HG03196 (cell line): ENCODE measurements at regions not wholly inside any gene's neighbourhood (a gene's known extent, or its start where the extent isn't known, plus 50 kb on each side); places are given as distances from the start of the nearest gene placed in this dataset.

Experiments
- ATAC-seq: cut with Tn5 transposase; IDR thresholded peaks from one replicate; pipeline ENCODE4 v1.9.1; 2021; ENCODE audit not compliant: unreplicated experiment

GRCh38 chr6:14739827-14740226 lies 506.0 kb upstream of the JARID2 start:
- no peak for ATAC-seq

- ATAC-seq, result no peak
These were observed 503.7 kb upstream of the JARID2 start for GRCh38 chr6:14742171-14742570.

DNA sequence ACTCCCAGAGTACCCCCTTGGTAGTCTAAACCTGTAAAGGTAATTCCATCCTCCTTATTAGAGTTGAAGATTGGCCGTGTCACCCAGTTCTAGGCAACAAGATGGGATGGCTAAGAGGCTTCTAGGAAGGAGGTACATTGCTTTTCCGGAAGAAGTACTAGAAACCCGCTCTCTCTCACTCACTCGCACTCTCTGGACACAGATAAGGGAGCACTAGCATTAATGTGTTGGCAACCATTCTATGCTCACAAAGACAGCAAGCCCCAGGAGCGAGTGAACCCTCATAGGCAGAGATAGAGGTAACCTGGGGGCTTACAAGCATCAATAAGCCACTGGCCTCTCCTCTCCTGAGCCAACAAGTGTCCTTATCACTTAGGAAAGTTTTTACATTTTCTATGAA lies 503.2 kb upstream of the JARID2 start:
- no peak for ATAC-seq

DNA sequence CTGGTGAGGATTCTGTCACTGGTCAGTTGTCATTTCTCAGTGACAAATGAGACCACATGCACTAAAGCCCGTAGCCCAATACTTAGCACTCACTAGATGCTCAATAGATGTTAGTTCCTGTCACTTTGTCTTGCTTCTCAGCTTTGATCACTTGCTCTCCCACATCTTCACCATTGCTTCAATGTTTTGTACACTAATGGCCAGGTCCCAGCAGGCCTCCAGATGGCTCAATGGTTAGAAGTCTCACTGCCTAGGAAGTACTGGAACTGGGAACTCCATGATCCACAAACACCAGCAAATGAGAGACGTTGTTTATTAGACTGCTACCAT lies 502.8 kb upstream of the JARID2 start:
- ATAC-seq, result no peak

DNA sequence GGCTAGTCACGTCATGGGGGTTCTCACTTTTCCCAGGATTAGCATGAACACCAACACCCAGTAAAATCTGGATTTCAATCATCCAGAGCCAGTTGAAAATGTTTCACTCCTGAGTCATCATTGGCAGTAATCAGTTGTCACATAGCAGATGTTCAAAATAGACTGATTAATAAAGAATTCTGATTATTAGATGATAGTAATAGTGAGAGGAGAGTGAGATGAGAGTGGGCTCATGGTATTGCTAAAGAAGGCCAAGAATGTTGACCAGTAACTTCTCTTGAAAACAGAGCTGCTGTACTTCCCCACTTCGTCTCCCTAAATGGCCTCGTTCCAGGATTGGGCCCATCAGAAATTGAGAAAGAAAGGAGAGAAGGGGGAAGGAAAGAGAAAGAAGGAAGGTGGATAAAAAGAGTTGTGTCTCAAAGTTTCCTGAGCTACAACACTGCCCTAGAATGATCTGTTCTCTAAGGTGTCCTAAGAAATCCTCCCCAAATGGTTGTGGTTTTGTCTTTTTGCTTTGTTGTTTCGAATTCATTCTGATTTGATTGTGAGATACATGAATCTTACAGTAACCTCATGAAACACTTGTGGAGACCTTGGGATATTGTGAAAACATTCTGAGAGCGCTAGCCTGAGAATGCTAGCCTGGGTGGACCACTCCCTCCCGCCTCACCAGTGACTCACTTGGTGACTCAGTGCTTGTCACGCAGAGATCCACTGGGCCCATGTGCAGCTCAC lies 502.2 kb upstream of the JARID2 start:
- ATAC-seq, result no peak

DNA sequence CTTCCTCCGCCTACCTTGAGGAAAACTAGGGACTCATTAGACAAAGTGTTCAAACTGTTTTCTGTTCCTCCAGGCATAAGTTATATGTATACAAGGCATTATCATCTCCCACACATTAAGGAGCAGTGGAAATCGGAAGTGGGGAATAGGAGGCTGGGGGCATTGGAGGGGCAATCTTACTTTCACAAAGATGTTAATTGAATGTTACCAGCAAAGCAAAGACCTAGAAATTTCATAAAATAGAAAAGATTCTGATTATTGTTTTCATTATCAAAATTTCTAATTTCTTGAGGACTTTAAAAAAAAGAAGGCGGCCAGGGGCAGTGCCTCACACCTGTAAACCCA lies 501.7 kb upstream of the JARID2 start:
- ATAC-seq, result no peak

- ATAC-seq, result no peak
These were observed 499.6 kb upstream of the JARID2 start for GRCh38 chr6:14746139-14746837.

DNA sequence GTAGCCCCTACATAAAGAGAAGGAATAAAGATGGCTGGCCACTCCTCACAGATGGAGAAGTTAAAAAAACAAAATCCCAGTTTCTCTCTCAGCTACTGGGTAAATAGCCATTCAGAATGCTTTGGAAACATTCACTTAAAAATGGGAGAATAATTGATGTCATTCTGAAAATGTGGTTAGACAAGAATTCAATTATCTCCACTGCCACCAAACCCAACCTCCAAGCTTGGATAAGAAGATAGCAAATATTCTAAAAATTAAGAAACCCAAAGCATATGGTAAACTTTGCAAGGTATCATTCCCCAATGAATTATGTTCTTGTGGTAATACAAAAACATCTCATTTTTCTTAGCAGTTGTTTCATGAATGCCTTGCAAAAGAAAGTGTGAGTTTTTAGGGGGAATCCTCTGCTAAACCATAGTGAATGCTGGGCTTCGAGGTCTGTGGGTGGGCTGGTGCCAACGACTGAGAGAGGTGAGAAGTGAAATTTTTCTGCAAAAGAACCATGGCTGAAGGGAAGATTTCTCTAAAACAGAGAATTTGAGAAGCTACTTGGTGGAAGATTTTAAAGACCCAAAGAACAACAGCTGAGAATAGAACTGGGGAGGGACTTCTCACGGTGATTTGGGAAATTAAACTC lies 497.9 kb upstream of the JARID2 start:
- no peak for ATAC-seq

DNA sequence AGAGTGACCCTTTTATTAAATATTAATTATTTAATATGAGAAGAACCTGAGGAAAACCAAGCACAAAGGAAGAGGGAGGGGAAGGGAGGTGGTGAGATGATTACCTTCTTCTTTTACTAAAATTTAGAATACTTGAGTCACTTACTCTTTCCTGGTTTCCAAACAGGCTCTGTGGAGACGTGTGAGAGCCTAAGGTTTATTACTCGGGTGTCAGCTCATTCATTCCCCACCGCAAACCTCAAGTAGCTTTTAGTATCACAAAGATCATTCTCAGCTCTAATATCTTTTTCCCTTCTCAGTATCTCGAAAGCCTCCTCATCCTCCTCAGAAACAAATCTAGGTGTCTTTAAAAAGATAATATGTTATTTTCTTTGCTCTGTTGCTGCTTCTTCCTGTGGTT lies 497.2 kb upstream of the JARID2 start:
- no peak for ATAC-seq

- no peak for ATAC-seq
These were observed 495.7 kb upstream of the JARID2 start for GRCh38 chr6:14750059-14750661.

DNA sequence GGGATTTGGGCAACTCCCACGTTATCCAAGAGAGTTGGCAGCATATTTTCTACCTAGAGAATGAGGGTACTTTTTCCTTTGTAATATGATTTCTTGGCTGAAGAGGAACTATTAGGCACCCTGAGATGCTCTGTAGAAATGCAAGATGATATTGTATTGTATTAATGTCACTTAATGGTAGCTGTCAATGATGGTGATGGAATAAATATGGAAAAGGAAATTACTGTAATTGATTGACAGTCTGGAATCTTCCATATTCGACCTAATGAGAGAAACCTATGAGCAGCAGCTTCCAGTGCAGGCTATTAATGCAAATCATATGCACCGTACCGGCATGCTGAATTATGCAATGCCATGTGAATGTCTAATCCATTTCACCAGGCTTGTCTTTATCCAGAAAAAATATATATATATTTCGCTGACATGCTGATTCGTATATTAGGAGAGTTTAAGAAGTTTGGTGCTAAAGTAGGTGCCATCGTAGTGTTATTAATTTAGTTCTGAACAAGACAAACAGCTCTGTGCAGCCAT lies 494.2 kb upstream of the JARID2 start:
- ATAC-seq, result no peak

DNA sequence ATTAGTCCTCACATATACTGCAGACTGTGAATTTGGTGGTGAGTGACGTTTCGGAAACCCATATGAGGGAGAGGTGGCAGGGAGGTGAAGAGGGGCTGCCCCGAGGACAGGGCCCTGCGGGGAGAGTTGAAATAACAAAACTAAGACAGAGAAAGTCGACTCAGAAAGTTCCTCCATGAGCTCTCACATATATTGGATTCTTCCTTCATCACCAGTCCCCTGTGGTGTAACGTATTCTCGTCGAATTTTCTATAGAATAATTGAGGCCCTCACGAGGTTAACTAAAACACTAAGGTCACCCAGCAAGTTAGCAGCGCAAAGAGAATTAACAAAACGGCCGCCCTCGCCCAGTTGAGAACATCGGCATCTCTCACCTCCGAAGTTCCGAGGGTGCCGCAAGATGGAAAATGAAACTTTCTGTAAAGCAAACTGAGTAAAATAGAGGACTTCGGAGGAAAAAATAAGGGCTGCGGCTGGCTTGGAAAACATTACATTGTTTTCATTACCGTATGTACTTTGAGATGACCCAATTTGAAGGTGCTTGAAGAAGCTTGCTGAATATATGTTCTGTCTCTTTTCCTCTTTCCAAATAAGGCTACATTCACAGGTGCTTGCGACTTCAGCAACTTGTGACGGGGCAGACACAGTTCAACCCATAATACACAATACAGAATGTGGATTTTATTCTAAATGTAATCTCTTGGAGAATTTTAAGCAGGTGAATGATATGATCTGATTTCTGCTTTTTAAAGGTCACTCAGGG lies 490.9 kb upstream of the JARID2 start:
- ATAC-seq, result no peak

DNA sequence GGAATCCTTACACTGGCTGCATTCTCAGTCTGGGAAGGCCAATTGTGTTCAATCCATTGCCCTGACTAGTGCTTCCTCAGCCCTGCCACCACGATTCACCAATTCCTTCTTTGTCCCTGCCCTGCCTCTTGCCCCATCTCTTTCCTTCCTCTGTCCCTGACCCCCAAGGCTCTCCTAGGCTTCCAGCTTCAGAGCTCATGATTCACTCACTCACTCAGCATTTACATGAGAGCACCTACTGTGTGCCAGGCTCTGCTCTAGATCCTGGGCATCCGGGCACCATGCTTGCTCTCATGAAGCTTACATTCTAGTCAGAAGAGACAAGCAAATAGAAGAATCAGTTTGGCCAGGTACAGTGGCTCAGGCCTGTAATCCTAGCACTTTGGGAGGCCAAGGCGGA lies 489.5 kb upstream of the JARID2 start:
- no peak for ATAC-seq

- no peak for ATAC-seq
These were observed 488.9 kb upstream of the JARID2 start for GRCh38 chr6:14757014-14757413.

GRCh38 chr6:14757418-14757817 lies 488.5 kb upstream of the JARID2 start:
- ATAC-seq, result no peak

DNA sequence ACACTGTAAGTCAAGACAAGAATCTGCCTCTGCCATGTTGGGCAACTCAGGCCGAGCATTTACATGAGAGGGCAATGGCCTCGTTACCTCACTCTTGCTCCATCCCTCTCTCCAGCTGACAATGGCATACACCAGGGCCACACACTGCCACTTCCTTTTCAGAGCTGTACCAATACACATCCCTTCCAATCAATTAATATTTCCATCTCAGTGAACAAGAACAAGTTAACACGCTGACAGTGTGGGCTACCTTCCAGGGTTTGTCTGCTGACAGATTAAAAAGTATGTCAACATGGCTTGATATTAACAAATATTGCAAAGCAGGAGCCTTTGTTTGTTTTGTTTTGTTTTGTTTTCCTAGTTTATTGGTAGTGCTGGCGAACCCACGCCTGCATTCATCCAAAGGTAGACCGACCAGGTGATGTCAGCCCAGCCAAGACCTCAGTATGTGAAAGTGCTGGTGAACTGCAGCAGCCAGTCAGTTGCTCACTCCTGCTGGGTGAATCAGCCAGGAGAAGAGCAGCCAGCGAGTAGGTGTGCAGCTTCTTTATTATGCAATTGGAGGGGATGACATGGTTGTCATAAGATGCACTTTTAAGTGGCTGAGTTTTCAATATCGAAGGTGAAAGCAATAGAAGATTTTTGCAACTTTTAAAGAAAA lies 487.3 kb upstream of the JARID2 start:
- ATAC-seq, result no peak

- ATAC-seq, result no peak
These were observed 485.7 kb upstream of the JARID2 start for GRCh38 chr6:14759976-14760672.

GRCh38 chr6:14762077-14762476 lies 483.8 kb upstream of the JARID2 start:
- no peak for ATAC-seq

- no peak for ATAC-seq
These were observed 482.7 kb upstream of the JARID2 start for GRCh38 chr6:14763139-14763538.

DNA sequence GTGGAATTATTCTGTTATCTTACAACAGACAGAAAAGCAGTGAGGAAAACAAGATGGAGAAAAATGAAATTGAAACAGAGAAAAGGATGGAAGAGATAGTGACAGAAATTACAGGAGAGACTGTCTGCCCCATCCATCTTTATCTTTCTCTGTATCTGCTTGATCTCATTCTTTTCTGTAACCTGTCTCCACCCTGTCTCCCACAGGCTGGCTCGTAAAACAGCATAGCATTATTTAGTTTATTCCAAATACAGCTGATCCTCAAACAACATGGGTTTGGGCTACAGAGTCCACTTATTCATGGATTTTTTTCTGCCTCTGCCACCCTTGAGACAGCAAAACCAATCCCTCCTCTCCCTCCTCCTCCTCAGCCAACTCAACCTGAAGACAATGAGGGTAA lies 482.3 kb upstream of the JARID2 start:
- ATAC-seq, result no peak
